ENCODE measurements at regions not wholly inside any gene's neighbourhood (a gene's known extent, or its start where the extent isn't known, plus 50 kb on each side); places are given as distances from the start of the nearest gene placed in this dataset.

DNA sequence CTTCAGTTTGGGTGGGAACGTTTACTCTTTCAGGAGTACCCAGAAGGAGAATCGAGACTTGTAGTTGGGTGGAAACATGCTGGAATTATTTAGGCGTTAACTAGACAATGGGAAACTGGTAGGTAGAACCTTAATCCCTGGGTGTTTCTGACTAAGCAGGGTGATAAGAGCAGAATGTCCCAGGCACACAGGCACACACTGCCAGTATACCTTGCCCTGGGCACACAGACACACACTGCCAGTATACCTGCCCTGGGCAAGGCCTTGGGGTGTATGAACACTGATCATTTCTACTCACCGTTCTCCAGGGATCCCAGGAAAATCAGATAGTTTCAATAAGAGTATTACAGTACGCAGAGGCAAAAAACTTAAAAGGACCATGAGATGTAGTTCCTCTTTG, 115.5 kb downstream of the SNAPC1 start:
- in situ Hi-C loops (cut with MboI; ENCODE audit: low pct_unique_long_range_greater_than_20kb, low sequenced_read_pairs, unreplicated experiment) = no loop called here
- TF ChIP-seq CTCF (IDR thresholded peaks at IDR 0.05; ENCODE audit: extremely low read depth, insufficient read depth, missing control alignments) = no peak
- DNase-seq (ENCODE audit: low spot score) = no peak

DNA sequence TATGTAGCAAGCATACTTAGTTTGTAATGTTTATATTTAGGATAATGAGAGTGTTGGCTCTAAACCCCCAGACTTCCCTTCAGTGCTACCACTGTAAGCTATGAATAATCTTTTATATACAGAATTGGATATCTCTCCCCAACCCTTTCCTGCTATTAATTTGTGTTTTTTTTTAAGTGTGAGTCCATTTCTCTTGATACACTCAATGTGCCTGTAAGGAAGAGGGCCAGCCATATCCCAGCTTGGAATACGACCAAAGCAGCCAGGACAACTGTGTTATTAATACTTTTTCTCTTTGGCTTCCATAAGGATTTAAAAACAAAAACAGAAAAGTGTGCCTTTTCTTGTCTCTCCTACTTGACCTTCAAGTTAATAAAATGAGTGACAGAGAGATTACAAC, 116.7 kb downstream of the SNAPC1 start:
- in situ Hi-C loops (cut with MboI; ENCODE audit: low pct_unique_long_range_greater_than_20kb, low sequenced_read_pairs, unreplicated experiment) = no loop called here
- no peak for TF ChIP-seq CTCF (IDR thresholded peaks at IDR 0.05; ENCODE audit: extremely low read depth, insufficient read depth, missing control alignments)
- DNase-seq (ENCODE audit: low spot score) = no peak

DNA sequence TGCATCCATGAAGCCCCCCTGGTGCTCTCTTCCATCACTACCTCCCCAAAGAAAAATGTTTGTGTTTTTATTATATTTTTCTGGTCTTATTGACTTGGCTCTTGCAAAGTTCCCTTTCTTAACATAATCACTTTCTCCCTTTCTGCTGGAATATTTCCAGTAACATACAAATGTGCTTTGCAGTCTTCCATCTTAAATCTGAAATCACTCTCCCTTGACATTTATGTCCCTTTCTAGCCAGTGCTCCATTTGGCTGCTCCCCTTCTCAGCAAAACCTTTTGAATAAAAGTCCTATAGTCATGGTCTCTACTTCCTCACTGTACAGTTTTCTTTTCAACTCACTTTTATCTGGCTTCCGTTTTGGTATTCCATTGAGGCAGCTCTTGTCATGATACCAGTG, 118.8 kb downstream of the SNAPC1 start:
- in situ Hi-C loops (cut with MboI; ENCODE audit: low pct_unique_long_range_greater_than_20kb, low sequenced_read_pairs, unreplicated experiment) = no loop called here
- TF ChIP-seq CTCF (IDR thresholded peaks at IDR 0.05; ENCODE audit: extremely low read depth, insufficient read depth, missing control alignments) = no peak
- DNase-seq (ENCODE audit: low spot score) = no peak

- in situ Hi-C loops (cut with MboI; ENCODE audit: low pct_unique_long_range_greater_than_20kb, low sequenced_read_pairs, unreplicated experiment) = no loop called here
- DNase-seq (ENCODE audit: low spot score) = no peak
- no peak for TF ChIP-seq CTCF (IDR thresholded peaks at IDR 0.05; ENCODE audit: extremely low read depth, insufficient read depth, missing control alignments)
These were observed 122.5 kb downstream of the SNAPC1 start for GRCh38 chr14:61884711-61885110.

- TF ChIP-seq CTCF (IDR thresholded peaks at IDR 0.05; ENCODE audit: extremely low read depth, insufficient read depth, missing control alignments) = no peak
- DNase-seq (ENCODE audit: low spot score) = no peak
- in situ Hi-C loops (cut with MboI; ENCODE audit: low pct_unique_long_range_greater_than_20kb, low sequenced_read_pairs, unreplicated experiment) = no loop called here
These were observed 123.2 kb downstream of the SNAPC1 start for GRCh38 chr14:61885203-61885961.

GRCh38 chr14:61887628-61888027, 125.4 kb downstream of the SNAPC1 start:
- in situ Hi-C loops (cut with MboI; ENCODE audit: low pct_unique_long_range_greater_than_20kb, low sequenced_read_pairs, unreplicated experiment) = no loop called here
- TF ChIP-seq CTCF (IDR thresholded peaks at IDR 0.05; ENCODE audit: extremely low read depth, insufficient read depth, missing control alignments) = no peak
- no peak for DNase-seq (ENCODE audit: low spot score)

Data from GM13977 (cell line).